NT2/D1 (cell line): ENCODE measurements at regions not wholly inside any gene's neighbourhood (a gene's known extent, or its start where the extent isn't known, plus 50 kb on each side); places are given as distances from the start of the nearest gene placed in this dataset.

Experiments used
- SUZ12 ChIP-seq: IDR thresholded peaks from 2 replicates; pipeline ENCODE4 v1.6.1; 2011; ENCODE audit not compliant: insufficient read length, insufficient read depth; ENCODE audit errors: extremely low read depth
- ZNF274 ChIP-seq: IDR thresholded peaks from 2 replicates; pipeline ENCODE4 v1.6.1; 2011; ENCODE audit warnings: mild to moderate bottlenecking, low read depth, low read length

DNA sequence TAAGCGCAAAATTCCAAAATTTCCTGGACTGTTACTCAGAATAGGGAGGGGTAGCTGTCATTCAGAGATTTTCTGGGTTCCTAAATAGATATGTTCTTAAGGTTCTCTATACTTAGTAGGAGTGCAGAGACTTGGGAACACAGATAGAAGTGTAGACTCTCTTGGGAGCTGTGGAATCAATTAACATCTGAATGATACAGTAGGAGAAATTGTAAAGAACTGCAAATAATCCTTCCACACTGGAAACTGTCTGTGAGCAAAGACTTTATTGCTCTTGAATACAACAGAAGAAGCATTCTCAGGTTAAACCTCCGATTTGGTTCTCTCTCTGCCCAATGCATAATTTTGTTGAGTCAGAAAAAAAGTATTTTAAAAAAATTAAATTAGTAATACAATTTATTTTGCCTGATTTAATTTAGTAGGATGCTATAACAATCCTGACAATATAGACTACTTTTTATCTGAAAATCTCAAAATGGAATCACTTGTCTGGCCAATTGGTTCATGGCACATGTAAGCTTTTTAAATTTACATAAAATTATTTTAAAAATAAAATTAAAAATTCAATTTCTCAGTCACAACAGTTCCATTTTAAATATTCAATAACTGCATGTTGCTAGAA is 1754.3 kb downstream of the PLA2G4A start:
- TF ChIP-seq ZNF274 (no peak), SUZ12 (no peak)
